Neural progenitor cell (in vitro differentiated cells): ENCODE measurements at regions not wholly inside any gene's neighbourhood (a gene's known extent, or its start where the extent isn't known, plus 50 kb on each side); places are given as distances from the start of the nearest gene placed in this dataset.

Experiments
- DNase-seq: peaks from one replicate; pipeline ENCODE4 v3.0.0-alpha.2; 2016; ENCODE audit warnings: low spot score
- H2AFZ ChIP-seq: fragments of 200-600 bp; sonication (generic); replicated peaks from 2 replicates; pipeline ENCODE4 v1.6.1; 2016; ENCODE audit warnings: antibody characterized with exemption
- H3F3A ChIP-seq: fragments of 200-600 bp; sonication (generic); 2 replicates; pipeline ENCODE4 v1.6.1; 2016; ENCODE audit warnings: antibody characterized with exemption, low read depth
- H3K27ac ChIP-seq: fragments of 200-600 bp; sonication (generic); 2 replicates; pipeline ENCODE4 v1.5.1; 2016; ENCODE audit warnings: mild to moderate bottlenecking
- H3K27me3 ChIP-seq: fragments of 200-600 bp; sonication (generic); 2 replicates; pipeline ENCODE4 v1.6.1; 2016; ENCODE audit warnings: mild to moderate bottlenecking, moderate library complexity
- H3K36me3 ChIP-seq: fragments of 200-600 bp; sonication (generic); 2 replicates; pipeline ENCODE4 v1.5.1; 2016
- H3K4me1 ChIP-seq: fragments of 200-600 bp; sonication (generic); 2 replicates; pipeline ENCODE4 v1.6.1; 2016; ENCODE audit warnings: mixed run types
- H3K4me2 ChIP-seq: fragments of 200-600 bp; sonication (generic); 2 replicates; pipeline ENCODE4 v1.6.1; 2016
- H3K4me3 ChIP-seq: fragments of 200-600 bp; sonication (generic); 2 replicates; pipeline ENCODE4 v1.5.1; 2016
- H3K79me2 ChIP-seq: fragments of 200-600 bp; sonication (generic); 2 replicates; pipeline ENCODE4 v1.6.1; 2016; ENCODE audit warnings: low read depth
- H3K9ac ChIP-seq: fragments of 200-600 bp; sonication (generic); 2 replicates; pipeline ENCODE4 v1.6.1; 2016
- H3K9me3 ChIP-seq: fragments of 200-600 bp; sonication (generic); 2 replicates; pipeline ENCODE4 v1.5.1; 2016; ENCODE audit warnings: low read depth
- H4K20me1 ChIP-seq: fragments of 200-600 bp; sonication (generic); 2 replicates; pipeline ENCODE4 v1.6.1; 2016; ENCODE audit warnings: low read depth
- H3K27ac Mint-ChIP-seq: 3 replicates; pipeline ENCODE4 v1.8.0; 2021; ENCODE audit warnings: mixed read lengths
- H3K27me3 Mint-ChIP-seq: 2 replicates; pipeline ENCODE4 v1.8.0; 2022; ENCODE audit warnings: low read depth, mild to moderate bottlenecking, inconsistent platforms, moderate library complexity, mixed read lengths; ENCODE audit not compliant: insufficient read depth
- H3K36me3 Mint-ChIP-seq: 3 replicates; pipeline ENCODE4 v1.8.0; 2021; ENCODE audit warnings: mixed read lengths
- H3K4me1 Mint-ChIP-seq: 3 replicates; pipeline ENCODE4 v1.8.0; 2021; ENCODE audit warnings: mixed read lengths
- H3K4me3 Mint-ChIP-seq: 3 replicates; pipeline ENCODE4 v1.8.0; 2021; ENCODE audit warnings: mild to moderate bottlenecking, moderate library complexity, mixed read lengths
- H3K9me3 Mint-ChIP-seq: 3 replicates; pipeline ENCODE4 v1.8.0; 2020; ENCODE audit warnings: mixed read lengths
- EZH2 ChIP-seq: fragments of 200-600 bp; sonication (generic); IDR thresholded peaks from 2 replicates; pipeline ENCODE4 v1.6.1; 2017; ENCODE audit warnings: antibody characterized with exemption, mild to moderate bottlenecking, moderate library complexity
- EZH2phosphoT487 ChIP-seq: fragments of 200-600 bp; sonication (generic); IDR thresholded peaks from 2 replicates; pipeline ENCODE4 v1.6.1; 2017; ENCODE audit warnings: antibody characterized with exemption
- TF ChIP-seq, protein P1 (sequence below): fragments of 200-600 bp; sonication (generic); IDR thresholded peaks from 2 replicates; pipeline ENCODE4 v1.5.1; 2017; ENCODE audit warnings: antibody characterized with exemption, mild to moderate bottlenecking

DNA sequence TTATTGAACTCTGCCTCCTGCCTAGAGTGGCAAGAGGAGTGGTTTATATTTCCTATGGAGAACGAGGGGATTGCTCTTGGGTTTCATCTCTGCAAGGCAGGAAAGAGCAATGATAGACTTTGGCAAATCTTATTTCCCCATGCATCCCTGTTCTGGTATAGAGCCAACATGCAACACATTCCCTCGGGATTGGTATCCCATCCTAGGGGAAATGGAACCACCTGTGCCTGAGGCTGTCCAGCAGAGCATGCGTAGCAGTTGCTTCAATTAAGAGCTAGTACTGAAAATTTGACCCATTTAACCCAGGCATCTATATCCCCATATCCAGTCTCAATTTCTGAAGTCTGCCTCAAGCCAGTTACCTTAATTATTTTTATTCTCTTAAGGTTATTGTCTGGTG, 205.3 kb downstream of the KCNS3 start:
- TF ChIP-seq, protein P1, sequence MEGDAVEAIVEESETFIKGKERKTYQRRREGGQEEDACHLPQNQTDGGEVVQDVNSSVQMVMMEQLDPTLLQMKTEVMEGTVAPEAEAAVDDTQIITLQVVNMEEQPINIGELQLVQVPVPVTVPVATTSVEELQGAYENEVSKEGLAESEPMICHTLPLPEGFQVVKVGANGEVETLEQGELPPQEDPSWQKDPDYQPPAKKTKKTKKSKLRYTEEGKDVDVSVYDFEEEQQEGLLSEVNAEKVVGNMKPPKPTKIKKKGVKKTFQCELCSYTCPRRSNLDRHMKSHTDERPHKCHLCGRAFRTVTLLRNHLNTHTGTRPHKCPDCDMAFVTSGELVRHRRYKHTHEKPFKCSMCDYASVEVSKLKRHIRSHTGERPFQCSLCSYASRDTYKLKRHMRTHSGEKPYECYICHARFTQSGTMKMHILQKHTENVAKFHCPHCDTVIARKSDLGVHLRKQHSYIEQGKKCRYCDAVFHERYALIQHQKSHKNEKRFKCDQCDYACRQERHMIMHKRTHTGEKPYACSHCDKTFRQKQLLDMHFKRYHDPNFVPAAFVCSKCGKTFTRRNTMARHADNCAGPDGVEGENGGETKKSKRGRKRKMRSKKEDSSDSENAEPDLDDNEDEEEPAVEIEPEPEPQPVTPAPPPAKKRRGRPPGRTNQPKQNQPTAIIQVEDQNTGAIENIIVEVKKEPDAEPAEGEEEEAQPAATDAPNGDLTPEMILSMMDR: no peak
- TF ChIP-seq EZH2: no peak
- TF ChIP-seq EZH2phosphoT487: no peak
- no peaks in the 10 kb centered on the region for H3K4me1 ChIP-seq
- no peak overlapping the region for H3K27ac Mint-ChIP-seq

DNA sequence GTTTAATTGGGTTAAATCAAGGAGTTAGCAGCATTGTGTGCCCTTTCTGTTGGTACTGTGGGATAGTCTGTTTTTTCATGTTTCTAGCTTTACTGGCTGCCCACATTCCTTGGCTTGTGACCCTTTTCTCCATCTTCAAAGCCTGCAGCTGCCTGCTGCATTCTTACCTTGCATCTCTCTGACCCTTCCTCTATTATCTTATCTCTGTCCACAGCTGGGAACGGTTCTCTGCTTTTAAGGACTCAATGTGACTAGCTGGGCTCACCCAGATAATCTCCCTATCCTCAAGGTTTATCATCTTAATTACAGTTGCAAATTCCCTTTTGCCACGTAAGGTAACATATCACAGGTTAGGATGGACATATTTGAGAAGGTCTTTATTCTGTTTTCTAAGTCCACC, 199.7 kb downstream of the KCNS3 start:
- Histone ChIP-seq H4K20me1 (no peaks in the 10 kb centered on the region), H3K27me3 (no peaks in the 10 kb centered on the region), H3K4me2 (no peak overlapping the region), H3F3A (no peaks in the 10 kb centered on the region), H3K9ac (no peak overlapping the region), H3K27ac (no peak overlapping the region), H3K79me2 (no peaks in the 10 kb centered on the region), H3K4me1 (no peaks in the 10 kb centered on the region), H2AFZ (no peak overlapping the region), H3K36me3 (no peaks in the 10 kb centered on the region), H3K9me3 (no peaks in the 10 kb centered on the region), H3K4me3 (no peak overlapping the region)
- Mint-ChIP-seq H3K27ac (no peak overlapping the region), H3K27me3 (no peaks in the 10 kb centered on the region), H3K36me3 (no peaks in the 10 kb centered on the region), H3K4me1 (peaks cover 2% of the 10 kb centered on the region), H3K9me3 (peaks cover 4% of the 10 kb centered on the region), H3K4me3 (no peak overlapping the region)
- TF ChIP-seq, protein P1: no peak
- TF ChIP-seq EZH2 (no peak), EZH2phosphoT487 (no peak)
- no peak for DNase-seq

More for the DNA sequence above, 205.3 kb downstream of the KCNS3 start:
- Histone ChIP-seq H3K79me2 (no peaks in the 10 kb centered on the region), H2AFZ (no peak overlapping the region), H4K20me1 (no peaks in the 10 kb centered on the region), H3K27ac (no peak overlapping the region), H3F3A (no peaks in the 10 kb centered on the region), H3K27me3 (no peaks in the 10 kb centered on the region), H3K9ac (no peak overlapping the region), H3K4me3 (no peak overlapping the region), H3K36me3 (no peaks in the 10 kb centered on the region), H3K9me3 (no peaks in the 10 kb centered on the region), H3K4me2 (no peak overlapping the region)
- no peak for DNase-seq
- peaks cover 2% of the 10 kb centered on the region for H3K27me3 Mint-ChIP-seq
- H3K4me1 Mint-ChIP-seq: no peaks in the 10 kb centered on the region
- no peaks in the 10 kb centered on the region for H3K36me3 Mint-ChIP-seq
- H3K4me3 Mint-ChIP-seq: no peak overlapping the region
- H3K9me3 Mint-ChIP-seq: peaks cover 4% of the 10 kb centered on the region

DNA sequence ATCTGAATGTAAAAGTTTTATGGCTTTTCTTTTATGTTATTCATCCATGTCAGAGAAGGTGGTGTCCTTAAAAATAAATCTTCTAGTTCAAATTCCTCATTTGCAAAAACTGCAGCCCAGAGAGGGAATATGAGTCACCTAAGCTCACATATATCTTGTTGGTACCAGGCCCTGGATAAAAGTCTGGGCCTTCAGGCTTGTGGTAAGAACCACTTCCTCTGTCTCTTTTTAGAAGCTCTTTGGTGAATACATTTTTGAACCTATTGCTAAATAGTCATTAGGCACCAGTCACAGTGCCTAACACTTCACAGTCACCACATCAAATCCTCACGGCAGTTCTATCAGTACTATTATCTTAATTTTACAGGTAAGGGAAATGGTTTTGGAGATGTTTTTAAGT, 199.2 kb downstream of the KCNS3 start:
- Mint-ChIP-seq H3K27ac (no peak overlapping the region), H3K27me3 (no peaks in the 10 kb centered on the region), H3K9me3 (peaks cover 4% of the 10 kb centered on the region), H3K4me3 (no peak overlapping the region), H3K36me3 (no peaks in the 10 kb centered on the region), H3K4me1 (peaks cover 2% of the 10 kb centered on the region)
- H4K20me1 ChIP-seq: no peaks in the 10 kb centered on the region
- no peaks in the 10 kb centered on the region for H3K27me3 ChIP-seq
- H2AFZ ChIP-seq: no peak overlapping the region
- no peak overlapping the region for H3K9ac ChIP-seq
- no peak overlapping the region for H3K4me3 ChIP-seq
- no peaks in the 10 kb centered on the region for H3K36me3 ChIP-seq
- no peak for DNase-seq
- no peaks in the 10 kb centered on the region for H3K4me1 ChIP-seq
- TF ChIP-seq, protein P1: no peak
- TF ChIP-seq EZH2phosphoT487 (no peak), EZH2 (no peak)
- no peak overlapping the region for H3K4me2 ChIP-seq
- H3F3A ChIP-seq: no peaks in the 10 kb centered on the region
- H3K9me3 ChIP-seq: no peaks in the 10 kb centered on the region
- H3K79me2 ChIP-seq: no peaks in the 10 kb centered on the region
- no peak overlapping the region for H3K27ac ChIP-seq
